Trophoblast cell (in vitro differentiated cells and primary cell): ENCODE measurements at regions not wholly inside any gene's neighbourhood (a gene's known extent, or its start where the extent isn't known, plus 50 kb on each side); places are given as distances from the start of the nearest gene placed in this dataset.

Source experiments
- DNase-seq, 2 donors: peaks; one replicate each; pipeline ENCODE4 v3.0.0-alpha.2; 2016
- H2AFZ ChIP-seq: 2 replicates; pipeline ENCODE4 v1.6.1; 2013; ENCODE audit warnings: low read length, moderate library complexity, mild to moderate bottlenecking; ENCODE audit not compliant: insufficient read depth, poor library complexity
- H2AK5ac ChIP-seq: 2 replicates; pipeline ENCODE4 v1.6.1; 2013; ENCODE audit warnings: mild to moderate bottlenecking, low read length
- H2BK120ac ChIP-seq: 2 replicates; pipeline ENCODE4 v1.6.1; 2013; ENCODE audit warnings: low read length, mild to moderate bottlenecking, moderate library complexity; ENCODE audit not compliant: insufficient read depth, poor library complexity
- H2BK12ac ChIP-seq: 2 replicates; pipeline ENCODE4 v1.6.1; 2013; ENCODE audit warnings: mild to moderate bottlenecking, low read length, moderate library complexity
- H2BK5ac ChIP-seq: 2 replicates; pipeline ENCODE4 v1.6.1; 2013; ENCODE audit warnings: low read length, low read depth, moderate library complexity, mild to moderate bottlenecking; ENCODE audit not compliant: poor library complexity
- H3K14ac ChIP-seq: 2 replicates; pipeline ENCODE4 v1.6.1; 2013; ENCODE audit warnings: mild to moderate bottlenecking, low read length
- H3K18ac ChIP-seq: 2 replicates; pipeline ENCODE4 v1.6.1; 2013; ENCODE audit warnings: mild to moderate bottlenecking, low read length
- H3K23ac ChIP-seq: 2 replicates; pipeline ENCODE4 v1.6.1; 2013; ENCODE audit warnings: low read length
- H3K27ac ChIP-seq: 2 replicates; pipeline ENCODE4 v1.5.1; 2013; ENCODE audit warnings: low read depth, mild to moderate bottlenecking, inconsistent platforms, low read length, moderate library complexity
- H3K27me3 ChIP-seq: 2 replicates; pipeline ENCODE4 v1.6.1; 2013; ENCODE audit warnings: inconsistent platforms, mild to moderate bottlenecking, low read length, moderate library complexity; ENCODE audit not compliant: insufficient read depth
- H3K36me3 ChIP-seq, 2 experiments: 1 replicate in 1 of 2; 2 replicates in 1 of 2; pipeline ENCODE4 v1.6.1; 2013; ENCODE audit warnings: low read length in 2 of 2, mild to moderate bottlenecking in 2 of 2, moderate library complexity in 1 of 2; ENCODE audit not compliant: insufficient read depth in 2 of 2, control insufficient read depth in 1 of 2
- H3K4ac ChIP-seq: 2 replicates; pipeline ENCODE4 v1.6.1; 2013; ENCODE audit warnings: low read depth, mild to moderate bottlenecking, low read length, moderate library complexity
- H3K4me1 ChIP-seq, 2 experiments: 1 replicate in 1 of 2; 2 replicates in 1 of 2; pipeline ENCODE4 v1.6.1; 2013; ENCODE audit warnings: low read length in 2 of 2, mild to moderate bottlenecking in 2 of 2, moderate library complexity in 1 of 2; ENCODE audit not compliant: insufficient read depth in 2 of 2, control insufficient read depth in 1 of 2
- H3K4me2 ChIP-seq: 2 replicates; pipeline ENCODE4 v1.6.1; 2013; ENCODE audit warnings: inconsistent platforms, mild to moderate bottlenecking, low read length, moderate library complexity
- H3K4me3 ChIP-seq: 2 replicates; pipeline ENCODE4 v1.5.1; 2013; ENCODE audit warnings: mild to moderate bottlenecking, low read depth, low read length, inconsistent platforms
- H3K79me1 ChIP-seq: one replicate; pipeline ENCODE4 v1.6.1; 2013; ENCODE audit warnings: low read length
- H3K79me2 ChIP-seq: 2 replicates; pipeline ENCODE4 v1.6.1; 2013; ENCODE audit warnings: low read length, mild to moderate bottlenecking; ENCODE audit not compliant: control insufficient read depth, insufficient read depth, poor library complexity
- H3K9ac ChIP-seq: 2 replicates; pipeline ENCODE4 v1.6.1; 2013; ENCODE audit warnings: mild to moderate bottlenecking, low read length
- H3K9me3 ChIP-seq: 2 replicates; pipeline ENCODE4 v1.6.1; 2013; ENCODE audit warnings: low read depth, mild to moderate bottlenecking, control low read depth, inconsistent platforms, low read length; ENCODE audit not compliant: insufficient read depth
- H4K12ac ChIP-seq: 2 replicates; pipeline ENCODE4 v1.6.1; 2013; ENCODE audit warnings: low read depth, mild to moderate bottlenecking, low read length, moderate library complexity
- H4K8ac ChIP-seq: 2 replicates; pipeline ENCODE4 v1.6.1; 2013; ENCODE audit warnings: low read depth, mild to moderate bottlenecking, low read length, moderate library complexity
- H4K91ac ChIP-seq: one replicate; pipeline ENCODE4 v1.6.1; 2013; ENCODE audit warnings: low read depth, mild to moderate bottlenecking, low read length, moderate library complexity
- WGBS: extraction: QIAGEN DNeasy Blood & Tissue Kit; methylation state at CpG from one replicate; pipeline ENCODE4 v1.1.7; 2013; ENCODE audit warnings: missing lambda C conversion rate; ENCODE audit not compliant: insufficient read length, insufficient coverage; ENCODE audit errors: extremely low coverage; 5-methylcytosine and 5-hydroxymethylcytosine counted together

DNA sequence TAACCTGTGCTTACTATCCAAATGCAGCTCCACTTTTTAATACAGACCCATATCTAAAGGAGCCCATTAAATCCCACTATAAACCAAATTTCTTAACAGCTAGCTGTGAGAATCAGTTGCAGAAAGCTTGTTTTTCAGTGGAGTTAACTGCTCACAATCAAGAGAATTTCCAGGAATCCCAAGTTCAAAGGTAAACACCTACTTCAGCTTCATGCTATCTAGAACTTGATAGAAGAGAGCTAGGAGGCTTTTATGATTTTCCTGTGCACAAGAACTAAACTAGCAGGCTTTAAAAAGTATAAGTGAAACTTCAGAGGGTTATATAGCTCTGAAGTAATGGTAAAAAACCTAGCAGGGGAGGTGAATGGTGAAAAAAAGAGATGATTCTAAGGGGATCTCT lies 96.2 kb upstream of the PABPC4L start:
- no peak overlapping the region for H3K14ac ChIP-seq
- H2BK120ac ChIP-seq, result no peak overlapping the region
- no peak overlapping the region for H3K4me2 ChIP-seq
- H3K23ac ChIP-seq, result no peak overlapping the region
- no peak for DNase-seq
- no peaks in the 10 kb centered on the region for H3K79me1 ChIP-seq
- H2BK12ac ChIP-seq, result no peak overlapping the region
- no peaks in the 10 kb centered on the region for H3K9me3 ChIP-seq
- no peak overlapping the region for H4K12ac ChIP-seq
- no peak overlapping the region for H2AK5ac ChIP-seq
- no peaks in the 10 kb centered on the region for H3K4me1 ChIP-seq
- no peak overlapping the region for H3K4ac ChIP-seq
- H3K18ac ChIP-seq, result no peak overlapping the region
- no peak overlapping the region for H3K27ac ChIP-seq
- H4K8ac ChIP-seq, result no peak overlapping the region
- H4K91ac ChIP-seq, result no peak overlapping the region
- no peak overlapping the region for H3K9ac ChIP-seq
- no peaks in the 10 kb centered on the region for H3K36me3 ChIP-seq
- H2AFZ ChIP-seq, result no peak overlapping the region
- H3K79me2 ChIP-seq, result no peaks in the 10 kb centered on the region
- no peak overlapping the region for H2BK5ac ChIP-seq
- H3K27me3 ChIP-seq, result no peaks in the 10 kb centered on the region
- H3K4me3 ChIP-seq, result no peak overlapping the region

DNA sequence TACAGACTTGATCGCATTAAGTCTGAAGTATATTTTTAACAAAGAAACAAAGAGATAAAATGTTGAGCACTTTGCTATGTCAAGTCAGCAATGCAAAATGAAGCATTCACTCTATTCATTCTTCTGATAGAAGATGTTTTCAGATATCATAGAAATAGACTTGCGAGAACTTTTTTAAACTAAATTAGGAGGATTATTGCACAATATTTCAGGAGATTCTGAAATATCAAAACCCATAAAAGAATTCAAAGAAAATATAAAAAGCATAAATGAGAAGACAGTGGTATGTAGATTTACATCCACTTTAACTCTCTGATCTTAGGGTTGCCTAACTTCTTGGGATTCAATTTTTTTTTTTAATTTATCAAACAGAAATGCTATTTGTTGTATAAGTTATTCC lies 81.1 kb upstream of the PABPC4L start:
- no peaks in the 10 kb centered on the region for H3K36me3 ChIP-seq
- H2BK12ac ChIP-seq, result no peak overlapping the region
- no peaks in the 10 kb centered on the region for H3K4me1 ChIP-seq
- H2BK5ac ChIP-seq, result no peak overlapping the region
- no peak for DNase-seq
- no peak overlapping the region for H2BK120ac ChIP-seq
- no peak overlapping the region for H3K4ac ChIP-seq
- H2AK5ac ChIP-seq, result no peak overlapping the region
- no peak overlapping the region for H3K4me2 ChIP-seq
- no peaks in the 10 kb centered on the region for H3K79me2 ChIP-seq
- WGBS, result no CpG with 5 or more reads among the region's 2 CpGs
- no peaks in the 10 kb centered on the region for H3K27me3 ChIP-seq
- no peak overlapping the region for H3K14ac ChIP-seq
- H3K4me3 ChIP-seq, result no peak overlapping the region
- H4K8ac ChIP-seq, result no peak overlapping the region
- no peak overlapping the region for H3K9ac ChIP-seq
- no peaks in the 10 kb centered on the region for H3K79me1 ChIP-seq
- H3K9me3 ChIP-seq, result no peaks in the 10 kb centered on the region
- H3K23ac ChIP-seq, result no peak overlapping the region
- no peak overlapping the region for H4K12ac ChIP-seq
- no peak overlapping the region for H2AFZ ChIP-seq
- H3K27ac ChIP-seq, result no peak overlapping the region
- no peak overlapping the region for H3K18ac ChIP-seq
- H4K91ac ChIP-seq, result no peak overlapping the region

GRCh38 chr4:134278675-134279074 lies 77.1 kb upstream of the PABPC4L start:
- H2AK5ac ChIP-seq, result no peak overlapping the region

DNA sequence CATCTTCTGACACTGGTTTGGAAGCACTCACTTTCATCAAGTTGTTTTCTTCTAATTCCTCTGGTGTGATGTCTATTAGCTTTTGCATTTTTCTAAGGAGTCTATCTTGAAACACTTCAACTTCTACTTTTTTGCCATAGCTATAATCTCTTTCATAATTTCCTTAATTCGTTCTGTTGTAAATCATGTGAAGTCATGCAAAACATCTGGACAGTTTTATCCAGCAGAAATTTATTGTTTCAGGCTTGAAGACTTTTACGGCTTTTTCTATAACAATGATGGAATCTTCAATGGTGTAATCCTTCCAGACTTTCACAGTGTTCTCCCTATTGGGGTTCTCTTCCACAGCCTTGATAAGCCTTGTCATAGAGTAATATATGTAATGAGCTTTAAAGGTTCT lies 74.9 kb upstream of the PABPC4L start:
- no peak overlapping the region for H3K9ac ChIP-seq
- DNase-seq, result no peak
- no peak overlapping the region for H3K27ac ChIP-seq
- H3K36me3 ChIP-seq, result no peaks in the 10 kb centered on the region
- H2AK5ac ChIP-seq, result no peak overlapping the region
- H3K4me3 ChIP-seq, result no peak overlapping the region
- no peak overlapping the region for H4K12ac ChIP-seq
- no peaks in the 10 kb centered on the region for H3K79me1 ChIP-seq
- H2BK5ac ChIP-seq, result no peak overlapping the region
- no CpG with 5 or more reads among the region's 2 CpGs for WGBS
- no peak overlapping the region for H3K4me2 ChIP-seq
- H3K4ac ChIP-seq, result no peak overlapping the region
- H3K14ac ChIP-seq, result no peak overlapping the region
- no peak overlapping the region for H3K18ac ChIP-seq
- H2AFZ ChIP-seq, result no peak overlapping the region
- H3K9me3 ChIP-seq, result no peaks in the 10 kb centered on the region
- H3K23ac ChIP-seq, result no peak overlapping the region
- no peaks in the 10 kb centered on the region for H3K27me3 ChIP-seq
- no peak overlapping the region for H4K91ac ChIP-seq
- no peaks in the 10 kb centered on the region for H3K4me1 ChIP-seq
- no peak overlapping the region for H2BK12ac ChIP-seq
- H2BK120ac ChIP-seq, result no peak overlapping the region
- H3K79me2 ChIP-seq, result no peaks in the 10 kb centered on the region
- no peak overlapping the region for H4K8ac ChIP-seq

More at GRCh38 chr4:134278675-134279074, 77.1 kb upstream of the PABPC4L start:
- H3K18ac ChIP-seq, result no peak overlapping the region
- no peaks in the 10 kb centered on the region for H3K9me3 ChIP-seq
- no peak for DNase-seq
- no CpG with 5 or more reads among the region's 1 CpG for WGBS
- H3K4me2 ChIP-seq, result no peak overlapping the region
- no peaks in the 10 kb centered on the region for H3K79me1 ChIP-seq
- H2AFZ ChIP-seq, result no peak overlapping the region
- no peak overlapping the region for H3K9ac ChIP-seq
- no peaks in the 10 kb centered on the region for H3K79me2 ChIP-seq
- H3K4me3 ChIP-seq, result no peak overlapping the region
- no peak overlapping the region for H4K12ac ChIP-seq
- H4K8ac ChIP-seq, result no peak overlapping the region
- H3K4ac ChIP-seq, result no peak overlapping the region
- no peak overlapping the region for H4K91ac ChIP-seq
- H3K27me3 ChIP-seq, result no peaks in the 10 kb centered on the region
- H2BK120ac ChIP-seq, result no peak overlapping the region
- no peak overlapping the region for H3K27ac ChIP-seq
- no peaks in the 10 kb centered on the region for H3K36me3 ChIP-seq
- H3K14ac ChIP-seq, result no peak overlapping the region
- H3K23ac ChIP-seq, result no peak overlapping the region
- H2BK12ac ChIP-seq, result no peak overlapping the region
- no peak overlapping the region for H2BK5ac ChIP-seq
- H3K4me1 ChIP-seq, result no peaks in the 10 kb centered on the region
